OCI-LY1 (cell line): ENCODE measurements at regions not wholly inside any gene's neighbourhood (a gene's known extent, or its start where the extent isn't known, plus 50 kb on each side); places are given as distances from the start of the nearest gene placed in this dataset.
"Not testable (repeated sequence)": the region's sequence is repeated elsewhere in the genome, so short reads cannot be mapped to it uniquely, and the experiment has no call there.

Experiments
- CTCF ChIP-seq: fragments of 200-600 bp; sonication (generic), shearing (Covaris generic); IDR thresholded peaks from 2 replicates; pipeline ENCODE4 v1.5.1; 2017; ENCODE audit warnings: mild to moderate bottlenecking, antibody characterized with exemption, low read length, moderate library complexity, mixed read lengths
- EZH2 ChIP-seq: fragments of 200-600 bp; sonication (generic), shearing (Covaris generic); IDR thresholded peaks from 2 replicates; pipeline ENCODE4 v1.8.0; 2017; ENCODE audit warnings: borderline replicate concordance, mixed run types, mild to moderate bottlenecking, antibody characterized with exemption, low read length, moderate library complexity, mixed read lengths

- not testable (repeated sequence) for TF ChIP-seq CTCF, EZH2
Measured at GRCh38 chr10:90233805-90234204, 532.4 kb downstream of the KIF20B start.
